ENCODE measurements at regions not wholly inside any gene's neighbourhood (a gene's known extent, or its start where the extent isn't known, plus 50 kb on each side); places are given as distances from the start of the nearest gene placed in this dataset.
"Not testable (repeated sequence)": the region's sequence is repeated elsewhere in the genome, so short reads cannot be mapped to it uniquely, and the experiment has no call there.

DNA sequence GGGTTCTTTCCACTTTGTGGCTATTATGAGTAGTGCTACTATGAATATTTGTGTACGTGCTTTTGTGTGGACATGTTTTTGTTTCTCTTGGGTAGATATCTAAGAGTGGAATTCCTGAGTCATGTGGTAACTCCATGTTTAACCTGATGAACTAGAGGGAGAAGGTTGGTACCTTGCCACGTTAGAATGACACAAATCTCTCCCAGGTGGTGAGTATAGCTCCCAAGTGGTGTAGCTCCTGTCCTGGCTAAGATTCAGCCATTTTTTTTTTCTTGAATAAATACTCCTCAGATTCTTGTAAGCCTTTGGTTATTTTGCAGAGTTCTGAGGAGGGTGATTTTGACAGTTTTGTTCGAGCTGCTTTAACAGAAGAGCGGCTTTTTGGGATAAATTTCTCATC lies 83.2 kb upstream of the DPP6 start:
- H4K20me1 ChIP-seq (ENCODE audit: insufficient read depth); H3K4me2 ChIP-seq (ENCODE audit: unreplicated experiment); H3F3A ChIP-seq (ENCODE audit: insufficient read depth); H3K9ac ChIP-seq; DNase-seq; in situ Hi-C loops (cut with MboI); H2AFZ ChIP-seq; H3K9me2 ChIP-seq (ENCODE audit: insufficient read depth); H3K4me3 ChIP-seq; H3K9me3 ChIP-seq (ENCODE audit: low read depth); H3K27ac ChIP-seq; H3K36me3 ChIP-seq (ENCODE audit: low read depth); H3K4me1 ChIP-seq (ENCODE audit: insufficient read depth); H3K27me3 ChIP-seq (replicated peaks; ENCODE audit: insufficient read depth); H3K79me2 ChIP-seq (ENCODE audit: insufficient read depth): not testable (repeated sequence)
- WGBS, 2 experiments (ENCODE audit: low coverage in 1 of 2, low lambda C conversion rate in 2 of 2, missing lambda C conversion rate in 2 of 2), result 17 to 30% methylated on average over 4 of the region's 4 CpGs

DNA sequence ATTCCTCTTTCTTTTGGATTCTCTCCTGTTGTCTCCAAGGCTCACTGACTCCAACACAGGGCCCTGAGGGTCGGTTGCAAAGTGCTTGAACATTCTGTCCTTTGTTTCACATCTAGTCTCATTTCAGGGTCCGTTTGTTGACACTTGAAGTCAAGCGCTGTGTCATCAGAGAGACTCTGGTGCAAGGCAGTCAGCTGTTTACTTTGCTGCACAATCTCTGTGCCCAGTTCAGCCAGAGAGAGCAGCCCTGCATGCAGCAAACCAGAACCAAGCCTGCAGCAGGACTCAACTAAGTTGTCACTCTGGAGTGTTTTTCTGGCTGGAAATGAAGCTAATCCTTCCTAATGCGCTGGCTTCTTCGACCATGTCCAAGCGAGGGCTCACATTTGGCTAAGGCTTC lies 77.6 kb upstream of the DPP6 start:
- H3K4me2 ChIP-seq (ENCODE audit: unreplicated experiment); H3K27me3 ChIP-seq (replicated peaks; ENCODE audit: insufficient read depth); H3K36me3 ChIP-seq (ENCODE audit: low read depth); H3K4me1 ChIP-seq (ENCODE audit: insufficient read depth); H3K9me3 ChIP-seq (ENCODE audit: low read depth); H3K9ac ChIP-seq; DNase-seq; in situ Hi-C loops (cut with MboI); H3K9me2 ChIP-seq (ENCODE audit: insufficient read depth); H3K79me2 ChIP-seq (ENCODE audit: insufficient read depth); H3F3A ChIP-seq (ENCODE audit: insufficient read depth); H2AFZ ChIP-seq; H3K4me3 ChIP-seq; H3K27ac ChIP-seq; H4K20me1 ChIP-seq (ENCODE audit: insufficient read depth): not testable (repeated sequence)
- WGBS, 2 experiments (ENCODE audit: low coverage in 1 of 2, low lambda C conversion rate in 2 of 2, missing lambda C conversion rate in 2 of 2), result 41 to 44% methylated on average over 6 of the region's 6 CpGs

DNA sequence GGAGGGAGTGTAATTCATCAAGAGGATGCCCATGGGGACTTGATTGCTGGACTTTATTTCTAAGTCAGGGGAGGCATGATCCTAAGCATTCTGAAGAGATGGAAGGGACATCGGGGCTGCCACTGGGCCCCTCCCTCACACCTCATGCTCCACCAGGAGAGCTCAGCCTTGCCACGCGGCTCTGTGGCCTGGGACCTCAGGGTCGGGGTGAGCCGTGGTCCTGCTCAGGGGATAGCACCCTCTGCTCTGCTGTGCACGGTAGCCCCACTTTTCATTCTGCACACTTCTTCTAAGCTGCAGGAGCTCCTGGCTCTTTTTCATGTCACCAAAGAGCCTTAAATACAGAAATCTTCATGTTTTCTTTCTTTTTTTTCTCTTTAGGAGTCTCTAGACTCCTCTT lies 75.5 kb upstream of the DPP6 start:
- H3K9ac ChIP-seq; H3K9me3 ChIP-seq (ENCODE audit: low read depth); DNase-seq; in situ Hi-C loops (cut with MboI); H3F3A ChIP-seq (ENCODE audit: insufficient read depth); H3K27ac ChIP-seq; H3K4me3 ChIP-seq; H3K4me1 ChIP-seq (ENCODE audit: insufficient read depth); H2AFZ ChIP-seq; H3K4me2 ChIP-seq (ENCODE audit: unreplicated experiment); H3K27me3 ChIP-seq (replicated peaks; ENCODE audit: insufficient read depth); H3K9me2 ChIP-seq (ENCODE audit: insufficient read depth); H3K36me3 ChIP-seq (ENCODE audit: low read depth); H3K79me2 ChIP-seq (ENCODE audit: insufficient read depth); H4K20me1 ChIP-seq (ENCODE audit: insufficient read depth): not testable (repeated sequence)
- 9 to 19% methylated on average over 6 of the region's 6 CpGs for WGBS, 2 experiments (ENCODE audit: low coverage in 1 of 2, low lambda C conversion rate in 2 of 2, missing lambda C conversion rate in 2 of 2)

DNA sequence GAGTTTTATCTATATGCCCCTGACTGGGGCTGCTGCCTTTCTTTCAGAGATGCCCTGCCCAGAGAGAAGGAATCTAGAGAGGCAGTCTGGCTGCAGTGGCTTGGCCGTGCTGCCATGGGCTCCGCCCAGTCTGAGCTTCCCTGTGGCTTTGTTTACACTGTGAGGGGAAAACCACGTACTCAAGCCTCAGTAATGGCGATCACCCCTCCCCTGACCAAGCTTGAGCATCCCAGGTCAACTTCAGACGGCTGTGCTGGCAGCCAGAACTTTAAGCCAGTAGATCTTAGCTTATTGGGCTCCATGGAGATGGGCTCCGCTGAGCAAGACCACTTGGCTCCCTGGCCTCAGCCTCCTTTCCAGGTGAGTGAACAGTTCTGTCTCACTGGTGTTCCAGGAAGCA lies 69.0 kb upstream of the DPP6 start:
- in situ Hi-C loops (cut with MboI), result not testable (repeated sequence)
- WGBS, 2 experiments (ENCODE audit: low coverage in 1 of 2, low lambda C conversion rate in 2 of 2, missing lambda C conversion rate in 2 of 2), result 16 to 21% methylated on average over 6 of the region's 6 CpGs

DNA sequence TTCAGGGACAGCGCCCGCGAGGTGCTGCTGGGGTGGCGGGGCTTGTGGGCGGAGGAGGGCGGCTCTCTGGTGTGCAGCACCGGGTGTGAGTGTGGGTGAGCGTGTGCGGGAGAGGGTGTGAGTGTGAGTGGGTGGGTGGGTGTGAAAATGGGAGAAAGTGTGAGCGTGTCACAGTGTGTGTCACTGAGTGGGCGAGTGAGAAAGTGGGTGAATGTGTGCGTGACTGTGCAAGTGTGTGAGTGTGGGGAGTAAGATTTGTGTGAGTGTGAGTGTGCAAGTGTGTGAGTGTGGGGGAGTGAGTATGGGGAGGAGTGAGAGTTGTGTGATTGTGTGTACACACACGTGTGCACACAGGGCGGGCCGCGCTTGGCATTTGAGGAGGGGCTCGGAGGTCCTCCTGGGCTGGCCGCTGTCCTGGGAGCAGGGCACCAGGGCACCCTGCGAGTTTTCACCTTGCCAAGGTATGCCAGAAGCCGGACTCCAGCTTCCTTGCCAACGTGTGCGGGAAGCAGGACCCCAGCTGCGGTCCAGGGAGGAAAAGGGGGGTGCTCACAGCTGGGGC lies 63.1 kb upstream of the DPP6 start:
- H3F3A ChIP-seq (ENCODE audit: insufficient read depth); H3K4me2 ChIP-seq (ENCODE audit: unreplicated experiment); H3K4me1 ChIP-seq (ENCODE audit: insufficient read depth); H3K9ac ChIP-seq; DNase-seq; H3K4me3 ChIP-seq; H3K9me3 ChIP-seq (ENCODE audit: low read depth); H3K79me2 ChIP-seq (ENCODE audit: insufficient read depth); H3K27ac ChIP-seq; H3K27me3 ChIP-seq (replicated peaks; ENCODE audit: insufficient read depth); H4K20me1 ChIP-seq (ENCODE audit: insufficient read depth); H3K36me3 ChIP-seq (ENCODE audit: low read depth); H2AFZ ChIP-seq; H3K9me2 ChIP-seq (ENCODE audit: insufficient read depth); in situ Hi-C loops (cut with MboI): not testable (repeated sequence)
- 68 to 75% methylated on average over 19 to 20 of the region's 23 CpGs for WGBS, 2 experiments (ENCODE audit: low coverage in 1 of 2, low lambda C conversion rate in 2 of 2, missing lambda C conversion rate in 2 of 2)

More for the DNA sequence above, 69.0 kb upstream of the DPP6 start:
- not testable (repeated sequence) for H3K4me3 ChIP-seq; H3K4me2 ChIP-seq (ENCODE audit: unreplicated experiment); DNase-seq; H3K79me2 ChIP-seq (ENCODE audit: insufficient read depth); H3K36me3 ChIP-seq (ENCODE audit: low read depth); H4K20me1 ChIP-seq (ENCODE audit: insufficient read depth); H2AFZ ChIP-seq; H3K9ac ChIP-seq; H3K27me3 ChIP-seq (replicated peaks; ENCODE audit: insufficient read depth); H3K27ac ChIP-seq; H3K4me1 ChIP-seq (ENCODE audit: insufficient read depth); H3K9me2 ChIP-seq (ENCODE audit: insufficient read depth); H3F3A ChIP-seq (ENCODE audit: insufficient read depth); H3K9me3 ChIP-seq (ENCODE audit: low read depth)

DNA sequence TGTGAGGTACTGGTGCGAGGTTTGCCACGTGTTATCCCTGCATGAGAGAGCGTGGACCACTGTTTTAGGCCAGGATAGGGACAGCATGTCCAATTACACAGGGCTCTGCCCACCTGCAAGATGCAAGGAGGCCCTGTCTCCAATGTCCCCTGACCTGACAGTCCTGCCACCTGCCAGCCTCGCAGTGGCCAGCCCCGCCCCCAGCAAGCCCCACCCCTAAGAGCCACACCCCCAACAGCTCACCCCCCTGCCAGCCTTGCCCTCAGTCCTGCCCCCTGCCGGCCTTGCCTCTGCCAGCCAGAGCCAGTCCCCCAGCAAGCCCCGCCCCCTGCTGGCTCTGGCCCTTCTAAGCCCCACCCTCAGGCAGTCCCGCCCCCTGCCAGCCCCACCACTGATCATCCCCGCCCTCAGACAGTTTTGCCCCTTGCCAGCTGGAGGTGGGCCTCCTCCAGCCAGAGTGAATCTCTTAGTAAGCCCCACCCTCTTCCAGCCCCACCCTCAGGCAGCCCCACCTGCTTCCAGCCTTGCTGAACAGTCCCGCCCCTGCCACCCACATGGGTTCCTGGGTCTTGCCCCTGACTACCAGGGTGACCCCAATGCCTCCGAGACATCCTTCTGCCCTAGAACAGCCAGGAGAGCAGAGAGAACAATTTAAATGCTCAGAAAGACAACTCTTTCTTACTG lies 62.3 kb upstream of the DPP6 start:
- in situ Hi-C loops (cut with MboI); H3F3A ChIP-seq (ENCODE audit: insufficient read depth); H3K9me3 ChIP-seq (ENCODE audit: low read depth); H3K9ac ChIP-seq; H3K4me3 ChIP-seq; DNase-seq; H3K4me1 ChIP-seq (ENCODE audit: insufficient read depth); H3K79me2 ChIP-seq (ENCODE audit: insufficient read depth); H3K27ac ChIP-seq; H4K20me1 ChIP-seq (ENCODE audit: insufficient read depth); H3K9me2 ChIP-seq (ENCODE audit: insufficient read depth); H3K36me3 ChIP-seq (ENCODE audit: low read depth); H3K27me3 ChIP-seq (replicated peaks; ENCODE audit: insufficient read depth); H2AFZ ChIP-seq; H3K4me2 ChIP-seq (ENCODE audit: unreplicated experiment): not testable (repeated sequence)
- 44 to 80% methylated on average over 3 to 11 of the region's 11 CpGs for WGBS, 2 experiments (ENCODE audit: low coverage in 1 of 2, low lambda C conversion rate in 2 of 2, missing lambda C conversion rate in 2 of 2)

DNA sequence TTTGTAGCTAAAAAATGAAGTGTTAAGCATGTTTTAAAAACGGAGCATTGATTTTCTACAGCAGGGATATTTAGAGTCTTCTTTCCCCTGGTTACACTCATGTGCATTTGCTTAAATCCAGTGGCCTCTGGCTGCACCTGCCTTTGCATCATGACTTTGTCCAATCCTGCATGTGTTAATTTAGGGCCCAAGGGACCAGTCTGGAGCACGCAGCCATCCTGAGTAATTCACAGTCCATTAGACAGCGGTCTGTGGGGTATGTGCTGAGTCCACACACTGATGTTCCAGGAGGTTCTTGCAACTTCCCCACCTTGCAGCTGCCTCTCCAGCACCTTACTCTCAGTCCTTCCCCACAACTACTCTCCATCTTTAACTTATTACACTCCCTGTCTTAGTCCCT lies 60.7 kb upstream of the DPP6 start:
- H3K36me3 ChIP-seq (ENCODE audit: low read depth); DNase-seq; H3K79me2 ChIP-seq (ENCODE audit: insufficient read depth); in situ Hi-C loops (cut with MboI); H3K4me2 ChIP-seq (ENCODE audit: unreplicated experiment); H3K9me2 ChIP-seq (ENCODE audit: insufficient read depth); H3K4me3 ChIP-seq; H3F3A ChIP-seq (ENCODE audit: insufficient read depth); H3K27ac ChIP-seq; H3K4me1 ChIP-seq (ENCODE audit: insufficient read depth); H3K9ac ChIP-seq; H2AFZ ChIP-seq; H3K9me3 ChIP-seq (ENCODE audit: low read depth); H4K20me1 ChIP-seq (ENCODE audit: insufficient read depth); H3K27me3 ChIP-seq (replicated peaks; ENCODE audit: insufficient read depth): not testable (repeated sequence)
- WGBS, 2 experiments (ENCODE audit: low coverage in 1 of 2, low lambda C conversion rate in 2 of 2, missing lambda C conversion rate in 2 of 2), result 16 to 21% methylated on average over 3 of the region's 3 CpGs

DNA sequence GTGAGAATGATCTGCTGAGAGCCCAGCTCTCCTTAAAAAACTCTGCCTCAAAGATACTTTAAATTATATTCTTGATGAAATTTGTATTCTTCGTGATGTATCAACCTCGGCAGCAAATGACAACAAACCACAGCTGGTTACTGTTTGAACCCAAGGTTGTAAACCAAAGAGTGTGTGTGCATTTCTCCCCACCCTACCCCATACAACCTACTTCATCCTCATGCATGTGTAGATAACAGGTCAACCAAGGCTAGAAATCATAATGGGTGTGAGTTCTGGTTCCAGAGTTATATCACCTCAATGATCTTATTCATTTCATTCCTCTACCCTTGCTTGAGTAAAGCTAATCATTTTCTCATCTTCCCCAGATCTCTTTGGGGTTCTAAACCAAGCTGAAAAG lies 58.8 kb upstream of the DPP6 start:
- H2AFZ ChIP-seq; DNase-seq; H3K4me3 ChIP-seq; H3K4me1 ChIP-seq (ENCODE audit: insufficient read depth); H3K9me3 ChIP-seq (ENCODE audit: low read depth); H3K79me2 ChIP-seq (ENCODE audit: insufficient read depth); H3K9ac ChIP-seq; H4K20me1 ChIP-seq (ENCODE audit: insufficient read depth); H3K9me2 ChIP-seq (ENCODE audit: insufficient read depth); in situ Hi-C loops (cut with MboI); H3K4me2 ChIP-seq (ENCODE audit: unreplicated experiment); H3F3A ChIP-seq (ENCODE audit: insufficient read depth); H3K27ac ChIP-seq; H3K36me3 ChIP-seq (ENCODE audit: low read depth); H3K27me3 ChIP-seq (replicated peaks; ENCODE audit: insufficient read depth): not testable (repeated sequence)
- 27 to 37% methylated on average over 2 of the region's 2 CpGs for WGBS, 2 experiments (ENCODE audit: low coverage in 1 of 2, low lambda C conversion rate in 2 of 2, missing lambda C conversion rate in 2 of 2)
